Choroid plexus epithelial cell (primary cell): ENCODE measurements at regions not wholly inside any gene's neighbourhood (a gene's known extent, or its start where the extent isn't known, plus 50 kb on each side); places are given as distances from the start of the nearest gene placed in this dataset.

Source experiments
- DNase-seq: peaks from one replicate; pipeline ENCODE4 v3.0.0-alpha.2; 2010; ENCODE audit warnings: low read depth
- H3K4me3 ChIP-seq: 2 replicates; pipeline ENCODE4 v1.5.1; 2011; ENCODE audit warnings: low read depth, mild to moderate bottlenecking, control low read depth, low read length, moderate library complexity
- TF ChIP-seq, protein P1 (sequence below): conservative IDR thresholded peaks from 2 replicates; pipeline ENCODE4 v1.5.1; 2011; ENCODE audit warnings: low read depth, mild to moderate bottlenecking, control low read depth, inconsistent platforms, low read length, moderate library complexity

DNA sequence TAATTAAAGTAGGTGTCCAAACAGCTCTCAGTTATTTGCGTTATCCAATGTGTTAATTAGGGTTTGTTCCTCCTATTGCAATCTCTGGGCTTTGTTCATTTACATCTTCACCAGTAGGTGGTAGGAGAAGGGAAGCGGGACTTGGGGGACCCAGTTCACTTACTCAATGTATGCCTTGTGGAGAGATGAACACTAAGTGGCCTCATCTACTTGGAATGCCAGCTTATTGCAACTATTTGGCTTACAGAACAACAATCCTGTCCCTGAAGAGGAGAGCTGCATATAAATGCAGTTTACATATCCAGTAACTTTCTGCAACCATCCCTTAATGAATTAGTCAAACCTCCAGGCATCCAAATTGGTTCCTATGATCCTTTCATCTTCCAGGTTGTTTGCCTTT lies 417.1 kb upstream of the CCDC196 start:
- DNase-seq: peak; percentile 3
- TF ChIP-seq, protein P1, sequence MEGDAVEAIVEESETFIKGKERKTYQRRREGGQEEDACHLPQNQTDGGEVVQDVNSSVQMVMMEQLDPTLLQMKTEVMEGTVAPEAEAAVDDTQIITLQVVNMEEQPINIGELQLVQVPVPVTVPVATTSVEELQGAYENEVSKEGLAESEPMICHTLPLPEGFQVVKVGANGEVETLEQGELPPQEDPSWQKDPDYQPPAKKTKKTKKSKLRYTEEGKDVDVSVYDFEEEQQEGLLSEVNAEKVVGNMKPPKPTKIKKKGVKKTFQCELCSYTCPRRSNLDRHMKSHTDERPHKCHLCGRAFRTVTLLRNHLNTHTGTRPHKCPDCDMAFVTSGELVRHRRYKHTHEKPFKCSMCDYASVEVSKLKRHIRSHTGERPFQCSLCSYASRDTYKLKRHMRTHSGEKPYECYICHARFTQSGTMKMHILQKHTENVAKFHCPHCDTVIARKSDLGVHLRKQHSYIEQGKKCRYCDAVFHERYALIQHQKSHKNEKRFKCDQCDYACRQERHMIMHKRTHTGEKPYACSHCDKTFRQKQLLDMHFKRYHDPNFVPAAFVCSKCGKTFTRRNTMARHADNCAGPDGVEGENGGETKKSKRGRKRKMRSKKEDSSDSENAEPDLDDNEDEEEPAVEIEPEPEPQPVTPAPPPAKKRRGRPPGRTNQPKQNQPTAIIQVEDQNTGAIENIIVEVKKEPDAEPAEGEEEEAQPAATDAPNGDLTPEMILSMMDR: no peak
- H3K4me3 ChIP-seq: no peak overlapping the region

DNA sequence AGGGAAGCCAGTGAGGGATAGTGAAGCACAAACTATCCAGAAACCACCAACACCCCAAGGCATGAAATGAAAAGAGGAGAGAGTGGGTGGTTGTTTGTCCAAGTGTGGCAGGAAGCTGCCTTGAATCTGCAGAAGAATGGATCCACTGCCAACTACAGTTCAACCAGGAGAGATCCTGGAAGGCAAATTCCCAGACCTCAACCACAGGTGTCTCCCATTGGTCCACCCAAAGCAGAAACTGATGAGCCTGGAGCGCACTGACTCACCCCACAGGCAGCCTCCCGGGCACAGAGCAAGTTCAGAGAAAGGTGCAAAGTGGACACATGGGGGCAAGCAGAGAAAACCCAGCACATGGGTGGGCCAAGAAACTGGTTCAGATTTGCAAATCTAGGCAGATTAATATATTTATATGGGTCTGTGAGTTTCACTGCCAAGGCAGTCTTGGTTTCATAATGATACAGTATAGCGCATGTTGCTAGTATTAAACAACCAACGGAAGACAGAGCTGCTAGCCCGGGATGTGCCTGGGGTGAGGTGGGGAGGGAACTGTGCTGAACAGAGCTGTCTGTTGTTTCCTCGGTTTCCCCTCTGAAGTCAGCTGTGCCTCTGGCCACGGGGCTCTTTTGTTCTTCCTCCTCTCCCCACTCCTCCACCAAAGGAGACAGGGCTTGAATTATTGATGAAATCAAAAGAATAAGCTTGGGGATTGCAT lies 416.2 kb upstream of the CCDC196 start:
- TF ChIP-seq, protein P1: no peak
- no peak for DNase-seq
- H3K4me3 ChIP-seq: no peak overlapping the region

DNA sequence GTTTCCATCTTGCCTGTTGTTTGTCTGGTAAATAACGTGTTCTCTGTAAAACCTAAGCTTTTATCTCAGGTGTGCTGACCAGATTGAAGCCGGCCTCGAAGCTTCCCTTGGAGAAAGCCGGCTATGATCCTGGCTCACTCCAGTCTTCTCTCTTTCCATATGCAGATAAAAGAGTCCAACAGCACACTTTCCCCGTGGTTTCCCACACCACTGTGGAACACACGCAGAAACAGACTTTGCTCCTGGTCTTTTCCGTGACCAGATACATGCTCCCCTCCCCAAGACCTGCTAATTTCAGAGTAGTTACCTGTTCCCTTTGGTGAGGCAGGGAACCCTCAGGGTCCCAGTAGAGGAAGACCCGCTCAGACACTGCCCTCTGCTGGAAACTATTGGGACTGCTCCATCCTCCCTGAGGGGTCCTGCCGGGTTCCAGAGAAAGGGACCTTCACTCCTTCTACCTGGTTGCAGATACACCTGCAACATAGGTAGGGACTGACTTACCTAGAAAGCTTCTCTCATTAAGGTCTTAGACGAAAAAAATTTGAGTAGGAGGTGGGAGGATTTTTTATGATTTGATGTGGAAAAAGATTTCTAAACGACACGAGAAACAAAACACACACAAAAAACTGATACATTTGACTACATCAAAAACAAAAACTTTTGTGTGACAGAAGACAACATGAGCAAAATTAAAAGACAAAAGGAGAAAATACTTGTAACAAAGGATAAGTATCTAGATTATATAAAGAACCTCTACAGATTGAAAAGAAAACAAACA lies 415.4 kb upstream of the CCDC196 start:
- TF ChIP-seq, protein P1: peak; percentile 92
- H3K4me3 ChIP-seq: no peak overlapping the region
- peak; percentile 17 for DNase-seq

DNA sequence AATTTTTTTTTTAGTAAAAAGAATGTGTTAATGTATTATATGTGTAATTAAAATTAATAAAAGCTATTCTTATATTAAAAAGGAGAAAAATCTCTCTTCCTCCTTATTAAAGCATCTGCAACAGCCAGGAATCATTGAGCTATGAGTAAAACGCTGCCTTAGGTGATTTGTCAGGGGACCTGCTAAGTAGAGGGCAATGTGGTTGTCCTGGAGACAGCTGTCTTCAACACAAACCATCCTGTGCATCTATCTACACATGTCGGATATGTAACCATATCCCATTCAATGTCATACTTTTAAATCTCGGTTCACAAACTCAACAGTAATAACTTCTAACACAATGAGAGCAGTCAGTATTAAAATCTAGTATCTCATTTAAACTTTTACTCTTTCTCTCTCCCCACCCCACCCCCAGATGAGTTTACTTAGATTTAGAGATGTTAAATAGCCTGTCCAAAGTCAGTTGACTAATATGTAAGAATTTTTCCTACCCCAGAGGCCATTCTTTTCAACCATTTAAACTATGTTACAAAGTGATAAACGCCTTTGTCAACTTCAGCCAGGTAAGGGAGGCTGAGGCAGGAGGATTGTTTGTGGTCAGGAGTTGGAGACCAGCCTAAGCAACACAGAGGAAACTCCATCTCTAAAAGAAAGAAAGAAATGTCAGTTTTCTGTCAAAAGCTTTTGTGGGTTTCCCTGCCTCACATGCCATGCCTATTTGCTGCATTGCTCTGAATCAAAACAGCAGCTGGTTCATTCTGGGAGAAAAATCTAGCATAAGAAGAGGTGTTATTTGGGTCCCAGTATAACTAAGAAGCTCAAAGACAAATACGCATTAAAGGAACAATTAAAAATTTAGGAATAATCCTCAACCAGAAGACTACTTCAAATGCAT lies 413.7 kb upstream of the CCDC196 start:
- no peak for DNase-seq
- TF ChIP-seq, protein P1: no peak
- no peak overlapping the region for H3K4me3 ChIP-seq

DNA sequence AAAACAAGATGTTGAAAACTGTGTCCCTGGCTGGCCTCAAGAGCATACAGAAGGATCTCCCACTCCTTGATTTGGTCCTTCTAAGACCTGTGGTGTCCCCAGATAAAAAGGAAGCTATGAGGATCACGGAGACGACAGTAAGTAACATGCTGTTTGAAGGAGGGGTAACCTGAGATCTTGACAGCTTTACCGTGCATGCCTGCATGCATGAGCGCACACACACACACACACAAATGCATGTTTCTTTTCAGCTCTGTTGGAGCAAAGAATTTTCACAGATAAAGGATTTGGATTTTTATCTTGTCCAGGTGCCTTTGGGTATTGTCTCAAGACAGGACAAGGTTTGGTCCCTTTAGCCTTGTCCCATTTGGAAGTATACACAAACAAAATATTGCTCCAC lies 411.6 kb upstream of the CCDC196 start:
- no peak for DNase-seq
- no peak overlapping the region for H3K4me3 ChIP-seq
- TF ChIP-seq, protein P1: no peak

DNA sequence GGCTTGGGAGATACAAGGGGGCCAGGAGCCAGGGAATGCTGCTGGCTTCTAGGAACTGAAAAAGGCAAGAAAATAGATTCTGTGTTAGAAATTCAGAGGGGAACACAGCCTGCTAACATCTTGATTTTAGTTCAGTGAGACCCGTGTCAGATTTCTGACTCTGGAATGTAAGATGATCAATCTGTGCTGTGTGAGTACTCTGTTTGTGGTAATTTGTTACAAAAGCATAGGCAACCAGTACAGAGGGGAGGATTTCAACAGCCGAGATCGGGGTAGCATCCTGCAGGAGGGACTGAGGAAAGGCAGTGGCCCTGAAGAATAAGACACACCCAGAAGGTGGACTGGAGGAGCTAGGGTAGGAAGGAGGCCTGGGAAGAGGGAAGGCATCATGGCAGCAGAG lies 410.0 kb upstream of the CCDC196 start:
- TF ChIP-seq, protein P1: no peak
- DNase-seq: no peak
- H3K4me3 ChIP-seq: no peak overlapping the region
